ENCODE measurements at regions not wholly inside any gene's neighbourhood (a gene's known extent, or its start where the extent isn't known, plus 50 kb on each side); places are given as distances from the start of the nearest gene placed in this dataset.

DNA sequence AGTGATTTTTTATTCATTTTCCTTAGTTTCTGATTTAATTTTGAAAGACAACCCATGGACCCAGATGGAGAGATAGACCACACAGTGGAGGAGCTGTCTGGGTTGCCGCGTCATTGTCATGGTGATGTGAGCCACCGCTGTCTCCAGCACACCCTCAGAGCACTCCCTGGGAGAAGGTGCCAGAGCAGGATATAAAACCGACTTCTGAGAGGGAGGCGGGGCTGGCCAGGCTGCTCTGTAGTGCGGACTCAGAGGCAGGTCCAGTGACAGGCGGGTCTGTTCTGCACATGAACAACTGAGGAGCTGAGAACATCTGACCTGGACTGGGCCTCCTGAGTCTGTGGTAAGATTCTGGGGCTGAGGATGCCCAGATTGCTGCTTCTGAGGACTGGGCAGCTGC is 216.3 kb upstream of the NLRP1 start:
- no peak overlapping the region for H2AK5ac ChIP-seq (ENCODE audit: insufficient read length, low read length)
- H2BK15ac ChIP-seq (ENCODE audit: low read depth, low read length) = no peak overlapping the region
- TF ChIP-seq, protein P1, sequence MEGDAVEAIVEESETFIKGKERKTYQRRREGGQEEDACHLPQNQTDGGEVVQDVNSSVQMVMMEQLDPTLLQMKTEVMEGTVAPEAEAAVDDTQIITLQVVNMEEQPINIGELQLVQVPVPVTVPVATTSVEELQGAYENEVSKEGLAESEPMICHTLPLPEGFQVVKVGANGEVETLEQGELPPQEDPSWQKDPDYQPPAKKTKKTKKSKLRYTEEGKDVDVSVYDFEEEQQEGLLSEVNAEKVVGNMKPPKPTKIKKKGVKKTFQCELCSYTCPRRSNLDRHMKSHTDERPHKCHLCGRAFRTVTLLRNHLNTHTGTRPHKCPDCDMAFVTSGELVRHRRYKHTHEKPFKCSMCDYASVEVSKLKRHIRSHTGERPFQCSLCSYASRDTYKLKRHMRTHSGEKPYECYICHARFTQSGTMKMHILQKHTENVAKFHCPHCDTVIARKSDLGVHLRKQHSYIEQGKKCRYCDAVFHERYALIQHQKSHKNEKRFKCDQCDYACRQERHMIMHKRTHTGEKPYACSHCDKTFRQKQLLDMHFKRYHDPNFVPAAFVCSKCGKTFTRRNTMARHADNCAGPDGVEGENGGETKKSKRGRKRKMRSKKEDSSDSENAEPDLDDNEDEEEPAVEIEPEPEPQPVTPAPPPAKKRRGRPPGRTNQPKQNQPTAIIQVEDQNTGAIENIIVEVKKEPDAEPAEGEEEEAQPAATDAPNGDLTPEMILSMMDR (conservative IDR thresholded peaks at IDR 0.05) = no peak
- Mint-ChIP-seq H3K4me3 (no peak overlapping the region), H3K36me3 (ENCODE audit: insufficient read depth in 1 of 3, low read depth in 3 of 3) (peaks cover 0 to 2% (median 0%) of the 10 kb centered on the region in 3 experiments; a peak in 2 of 7 replicates), H3K27ac (no peak overlapping the region), H3K4me1 (peaks cover 38 to 41% of the 10 kb centered on the region in 2 experiments), H3K9me3 (peaks cover 0 to 7% of the 10 kb centered on the region in 2 experiments; a peak in 4 of 5 replicates), H3K27me3 (ENCODE audit: low read depth) (peaks cover 24% of the 10 kb centered on the region)
- H3K56ac ChIP-seq (ENCODE audit: insufficient read length, low read depth, low read length) = no peak overlapping the region
- no peak overlapping the region for H3K23ac ChIP-seq (ENCODE audit: insufficient read length, low read depth, low read length)
- no peaks in the 10 kb centered on the region for H3K27me3 ChIP-seq (ENCODE audit: insufficient read depth, low read length)
- H2AFZ ChIP-seq (ENCODE audit: low read length) = no peak overlapping the region
- no peak overlapping the region for H3K18ac ChIP-seq (ENCODE audit: insufficient read length, low read depth, low read length)
- H3K4ac ChIP-seq (ENCODE audit: low read depth, low read length) = no peak overlapping the region
- no peak overlapping the region for H2BK12ac ChIP-seq (ENCODE audit: insufficient read length, low read depth, low read length)
- no peak overlapping the region for H2BK120ac ChIP-seq (ENCODE audit: low read depth, low read length, poor library complexity, severe bottlenecking)
- H2BK5ac ChIP-seq (ENCODE audit: insufficient read length, low read length) = no peak overlapping the region
- H3K23me2 ChIP-seq (ENCODE audit: insufficient read length, low read depth, low read length, poor library complexity, severe bottlenecking) = no peaks in the 10 kb centered on the region
- no peak overlapping the region for H2BK20ac ChIP-seq (ENCODE audit: low read depth, low read length, poor library complexity, severe bottlenecking)
- no peaks in the 10 kb centered on the region for H3K79me1 ChIP-seq (ENCODE audit: insufficient read depth, low read depth, low read length, poor library complexity, severe bottlenecking)
- H3K27ac ChIP-seq (ENCODE audit: insufficient read length, low read depth, low read length) = no peak overlapping the region
- no CpG with 5 or more reads among the region's 7 CpGs for WGBS (ENCODE audit: extremely low coverage, insufficient read length, low lambda C conversion rate)
- H3K79me2 ChIP-seq (ENCODE audit: insufficient read depth, low read length) = no peaks in the 10 kb centered on the region
- peaks cover 10% of the 10 kb centered on the region; the same call in 1 of the 2 replicates for H3K4me1 ChIP-seq (ENCODE audit: insufficient read depth, low read length)
- no peak overlapping the region for H3T11ph ChIP-seq (ENCODE audit: low read length)
- H3K4me2 ChIP-seq (ENCODE audit: insufficient read depth, insufficient read length, low read length) = no peak overlapping the region
- no peaks in the 10 kb centered on the region for H4K20me1 ChIP-seq (ENCODE audit: control insufficient read depth, insufficient read depth, insufficient read length)
- H4K8ac ChIP-seq (replicated peaks; ENCODE audit: insufficient read length, low read depth, low read length) = no peak overlapping the region
- H3K9ac ChIP-seq (ENCODE audit: extremely low read depth, insufficient read length, low read length) = no peak overlapping the region
- no peaks in the 10 kb centered on the region for H3K9me3 ChIP-seq (ENCODE audit: control insufficient read depth, low read depth, low read length)
- no peak overlapping the region for H4K91ac ChIP-seq (ENCODE audit: insufficient read length, low read depth, low read length)
- no peak for DNase-seq
- no peak overlapping the region for H4K5ac ChIP-seq (ENCODE audit: insufficient read length, low read depth, low read length)
- no peak overlapping the region for H3K14ac ChIP-seq (ENCODE audit: insufficient read depth, low read length)
